Memory B cell (primary cell): ENCODE measurements at regions not wholly inside any gene's neighbourhood (a gene's known extent, or its start where the extent isn't known, plus 50 kb on each side); places are given as distances from the start of the nearest gene placed in this dataset.

Experiments
- ATAC-seq: fragments of 150-1000 bp; cut with Tn5 transposase; 2 replicates; pipeline ENCODE4 v1.10.0; 2021; ENCODE audit warnings: low read depth, mild to moderate bottlenecking, moderate library complexity
- DNase-seq, 2 donors: peaks; one replicate each; pipeline ENCODE4 v3.0.0; 2022; ENCODE audit warnings: low spot score in 2 of 2
- H3K27ac Mint-ChIP-seq: one replicate; pipeline ENCODE4 v1.8.0; 2022; ENCODE audit warnings: mild to moderate bottlenecking, moderate library complexity, mixed read lengths
- H3K27me3 Mint-ChIP-seq: one replicate; pipeline ENCODE4 v1.8.0; 2022; ENCODE audit warnings: mixed read lengths
- H3K36me3 Mint-ChIP-seq: one replicate; pipeline ENCODE4 v1.8.0; 2022; ENCODE audit warnings: mild to moderate bottlenecking, mixed read lengths
- H3K4me1 Mint-ChIP-seq: one replicate; pipeline ENCODE4 v1.8.0; 2022; ENCODE audit warnings: mixed read lengths
- H3K4me3 Mint-ChIP-seq: one replicate; pipeline ENCODE4 v1.8.0; 2022; ENCODE audit warnings: mild to moderate bottlenecking, moderate library complexity, mixed read lengths
- H3K9me3 Mint-ChIP-seq: one replicate; pipeline ENCODE4 v1.8.0; 2022; ENCODE audit warnings: mixed read lengths

DNA sequence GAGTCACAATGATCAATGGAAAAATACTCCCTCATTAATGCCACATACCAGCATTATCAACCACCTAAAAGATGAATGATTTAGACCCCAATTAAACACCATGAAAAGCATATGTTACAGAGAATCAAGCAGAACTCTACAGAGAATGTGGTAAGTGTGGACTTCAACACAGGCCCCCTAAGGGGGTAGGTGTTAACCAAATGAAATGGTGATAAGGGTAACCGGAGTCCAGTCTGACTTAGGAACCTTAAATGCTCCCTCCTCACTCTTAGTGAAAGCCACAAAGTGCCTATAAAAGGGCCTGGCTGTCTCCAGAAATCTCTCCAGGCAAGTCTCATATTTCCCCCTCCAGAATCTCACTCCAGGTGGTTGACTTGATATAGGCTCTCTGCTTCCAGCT lies 149.2 kb upstream of the FOXD3 start:
- H3K27ac Mint-ChIP-seq = no peak overlapping the region

GRCh38 chr1:63189677-63190076 lies 132.7 kb upstream of the FOXD3 start:
- Mint-ChIP-seq H3K27me3 (peaks cover 4% of the 10 kb centered on the region), H3K36me3 (no peaks in the 10 kb centered on the region), H3K4me3 (no peak overlapping the region), H3K9me3 (no peaks in the 10 kb centered on the region), H3K27ac (no peak overlapping the region), H3K4me1 (no peaks in the 10 kb centered on the region)
- ATAC-seq (no peak), DNase-seq (no peak)

More for the DNA sequence above, 149.2 kb upstream of the FOXD3 start:
- DNase-seq = no peak
- ATAC-seq = no peak
- Mint-ChIP-seq H3K4me3 (no peak overlapping the region), H3K36me3 (no peaks in the 10 kb centered on the region), H3K4me1 (no peaks in the 10 kb centered on the region), H3K9me3 (peaks cover 4% of the 10 kb centered on the region), H3K27me3 (peaks cover 4% of the 10 kb centered on the region)

- Mint-ChIP-seq H3K27me3 (peaks cover 4% of the 10 kb centered on the region), H3K9me3 (no peaks in the 10 kb centered on the region), H3K27ac (no peak overlapping the region), H3K36me3 (no peaks in the 10 kb centered on the region), H3K4me3 (no peak overlapping the region), H3K4me1 (no peaks in the 10 kb centered on the region)
- ATAC-seq (no peak), DNase-seq (no peak)
Measured at GRCh38 chr1:63190171-63190570, 132.2 kb upstream of the FOXD3 start.

DNA sequence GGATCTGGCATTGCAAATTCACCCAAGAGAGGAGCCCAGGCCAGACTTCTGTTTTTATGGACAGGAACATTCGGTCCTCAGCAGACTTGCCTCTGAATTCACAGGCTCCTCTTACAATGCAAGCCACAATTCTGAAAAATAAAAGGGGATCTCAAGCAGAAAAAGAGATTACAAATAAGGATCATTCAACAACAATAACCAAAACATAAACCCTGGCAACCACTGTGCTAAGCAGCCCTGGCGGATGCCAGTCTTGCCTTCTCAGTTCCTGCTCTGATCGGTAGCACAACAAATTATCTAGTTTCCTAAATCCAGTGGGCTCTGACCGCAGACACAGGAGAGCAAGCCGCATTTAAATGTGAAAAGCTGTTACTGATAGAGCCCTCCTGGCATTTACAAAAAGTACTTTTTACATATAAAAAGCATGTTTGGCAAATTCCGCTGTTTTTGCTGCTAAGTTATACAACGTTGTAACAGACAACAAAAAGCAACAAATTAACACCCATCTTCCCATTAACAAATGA lies 123.4 kb upstream of the FOXD3 start:
- no peak for ATAC-seq
- no peaks in the 10 kb centered on the region for H3K9me3 Mint-ChIP-seq

GRCh38 chr1:63199706-63200335 lies 122.5 kb upstream of the FOXD3 start:
- H3K27me3 Mint-ChIP-seq = peaks cover under 1% of the 10 kb centered on the region
- H3K36me3 Mint-ChIP-seq = no peaks in the 10 kb centered on the region
- H3K4me1 Mint-ChIP-seq = no peaks in the 10 kb centered on the region
- ATAC-seq (no peak), DNase-seq (no peak)
- H3K4me3 Mint-ChIP-seq = no peak overlapping the region
- H3K27ac Mint-ChIP-seq = no peak overlapping the region
- no peaks in the 10 kb centered on the region for H3K9me3 Mint-ChIP-seq

More for the DNA sequence above, 123.4 kb upstream of the FOXD3 start:
- Mint-ChIP-seq H3K27ac (no peak overlapping the region), H3K27me3 (peaks cover 2% of the 10 kb centered on the region), H3K4me3 (no peak overlapping the region), H3K36me3 (no peaks in the 10 kb centered on the region), H3K4me1 (no peaks in the 10 kb centered on the region)
- no peak for DNase-seq

GRCh38 chr1:63200676-63201075 lies 121.7 kb upstream of the FOXD3 start:
- DNase-seq (no peak), ATAC-seq (no peak)
- Mint-ChIP-seq H3K27ac (no peak overlapping the region), H3K9me3 (no peaks in the 10 kb centered on the region), H3K27me3 (peaks cover 1% of the 10 kb centered on the region), H3K4me1 (no peaks in the 10 kb centered on the region), H3K4me3 (no peak overlapping the region), H3K36me3 (no peaks in the 10 kb centered on the region)

DNA sequence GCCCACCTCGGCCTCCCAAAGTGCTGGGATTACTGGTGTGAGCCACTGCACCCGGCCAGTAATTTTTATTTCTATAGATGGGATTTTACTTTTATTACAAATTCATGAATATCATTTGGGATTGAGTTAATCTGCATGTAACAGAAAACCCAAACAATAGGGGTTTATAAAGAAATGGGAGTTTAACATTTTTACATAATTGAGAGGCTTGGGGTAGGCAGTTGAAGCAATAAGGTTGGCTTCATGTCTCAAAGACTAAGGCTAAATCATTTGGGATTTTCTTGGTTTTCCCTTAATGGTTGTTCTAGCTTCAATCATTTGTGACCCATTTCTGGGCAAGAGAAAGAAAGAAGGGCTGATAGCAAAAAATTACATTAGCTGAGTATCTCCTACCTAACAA lies 118.7 kb upstream of the FOXD3 start:
- no peak overlapping the region for H3K27ac Mint-ChIP-seq
- no peaks in the 10 kb centered on the region for H3K36me3 Mint-ChIP-seq
- no peak for ATAC-seq
- peaks cover 4% of the 10 kb centered on the region for H3K27me3 Mint-ChIP-seq
- H3K9me3 Mint-ChIP-seq = peaks cover 3% of the 10 kb centered on the region
- no peak for DNase-seq
- H3K4me1 Mint-ChIP-seq = no peaks in the 10 kb centered on the region
- no peak overlapping the region for H3K4me3 Mint-ChIP-seq

GRCh38 chr1:63205776-63206175 lies 116.6 kb upstream of the FOXD3 start:
- peaks cover 6% of the 10 kb centered on the region for H3K27me3 Mint-ChIP-seq
- ATAC-seq (no peak), DNase-seq (no peak)
- H3K9me3 Mint-ChIP-seq = peaks cover 3% of the 10 kb centered on the region
- no peak overlapping the region for H3K27ac Mint-ChIP-seq
- H3K4me3 Mint-ChIP-seq = no peak overlapping the region
- H3K4me1 Mint-ChIP-seq = no peaks in the 10 kb centered on the region
- H3K36me3 Mint-ChIP-seq = no peaks in the 10 kb centered on the region

- Mint-ChIP-seq H3K9me3 (peaks cover 6% of the 10 kb centered on the region), H3K4me3 (no peak overlapping the region), H3K27me3 (peaks cover 7% of the 10 kb centered on the region), H3K4me1 (no peaks in the 10 kb centered on the region), H3K36me3 (no peaks in the 10 kb centered on the region), H3K27ac (no peak overlapping the region)
- ATAC-seq = no peak
- no peak for DNase-seq
Measured at GRCh38 chr1:63214553-63214952, 107.8 kb upstream of the FOXD3 start.

DNA sequence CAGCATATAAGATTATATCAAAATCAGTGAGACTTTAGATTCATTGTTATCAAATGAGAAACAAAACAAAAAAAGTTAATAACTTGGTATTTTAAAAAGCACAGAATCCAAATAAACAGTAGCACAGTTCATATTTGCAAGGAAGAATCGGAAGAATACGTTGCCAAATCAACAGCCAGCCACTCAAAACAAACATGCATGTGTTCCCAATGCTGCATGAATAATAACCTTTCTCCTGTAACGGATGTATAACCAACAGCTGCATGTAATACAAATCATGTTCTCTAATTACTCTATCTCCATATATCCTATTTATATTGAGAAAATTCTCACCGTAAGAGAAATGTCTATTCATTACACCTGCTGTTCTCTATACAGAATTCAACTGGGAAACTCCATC lies 98.9 kb upstream of the FOXD3 start:
- ATAC-seq (no peak), DNase-seq (no peak)
- Mint-ChIP-seq H3K27me3 (peaks cover 2% of the 10 kb centered on the region), H3K4me1 (no peaks in the 10 kb centered on the region), H3K36me3 (no peaks in the 10 kb centered on the region), H3K9me3 (peaks cover 1% of the 10 kb centered on the region), H3K27ac (no peak overlapping the region), H3K4me3 (no peak overlapping the region)

DNA sequence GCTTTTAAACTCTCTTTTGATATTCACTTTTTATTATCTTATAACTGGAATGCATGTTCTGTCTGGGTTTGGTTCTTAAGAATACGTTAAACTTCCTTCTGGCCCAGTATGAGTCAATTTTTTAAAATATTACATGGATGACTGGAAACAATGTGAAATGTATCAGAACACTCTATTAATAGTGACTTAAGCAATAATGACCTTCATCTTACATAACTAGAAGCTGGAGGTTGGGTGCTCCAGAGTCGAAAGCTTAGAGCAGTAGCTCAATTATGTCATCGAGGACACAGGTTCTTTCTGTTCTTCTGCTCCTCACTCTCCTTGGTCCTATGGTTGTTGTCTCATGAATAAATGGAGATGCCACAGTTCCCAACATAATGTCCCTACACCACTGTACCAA lies 91.6 kb upstream of the FOXD3 start:
- no peaks in the 10 kb centered on the region for H3K4me1 Mint-ChIP-seq
- DNase-seq (no peak), ATAC-seq (no peak)
- peaks cover 7% of the 10 kb centered on the region for H3K9me3 Mint-ChIP-seq
- peaks cover 1% of the 10 kb centered on the region for H3K27me3 Mint-ChIP-seq
- H3K27ac Mint-ChIP-seq = no peak overlapping the region
- no peak overlapping the region for H3K4me3 Mint-ChIP-seq
- H3K36me3 Mint-ChIP-seq = no peaks in the 10 kb centered on the region

DNA sequence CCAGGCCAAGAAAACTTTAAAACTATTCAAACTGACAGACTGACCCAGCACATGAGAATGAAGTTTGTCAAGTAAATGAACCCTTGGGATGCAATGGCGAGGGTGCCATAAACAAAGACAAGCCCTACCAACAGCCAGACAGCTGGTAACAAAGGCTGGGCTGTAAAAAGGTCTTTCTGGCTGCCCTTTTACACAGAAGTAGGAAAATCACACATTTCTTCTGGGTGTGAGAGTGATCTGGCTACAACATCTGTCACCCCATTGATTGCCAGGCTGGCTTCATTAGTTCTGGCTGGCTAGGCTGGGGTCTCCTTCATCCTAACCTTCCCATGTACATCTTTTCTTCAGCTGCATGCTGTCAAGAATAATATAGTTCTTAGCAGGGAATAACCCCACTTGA lies 83.6 kb upstream of the FOXD3 start:
- Mint-ChIP-seq H3K9me3 (peaks cover 8% of the 10 kb centered on the region), H3K27me3 (peaks cover 2% of the 10 kb centered on the region), H3K4me1 (no peaks in the 10 kb centered on the region), H3K27ac (no peak overlapping the region), H3K4me3 (no peak overlapping the region), H3K36me3 (no peaks in the 10 kb centered on the region)
- DNase-seq (no peak), ATAC-seq (no peak)

DNA sequence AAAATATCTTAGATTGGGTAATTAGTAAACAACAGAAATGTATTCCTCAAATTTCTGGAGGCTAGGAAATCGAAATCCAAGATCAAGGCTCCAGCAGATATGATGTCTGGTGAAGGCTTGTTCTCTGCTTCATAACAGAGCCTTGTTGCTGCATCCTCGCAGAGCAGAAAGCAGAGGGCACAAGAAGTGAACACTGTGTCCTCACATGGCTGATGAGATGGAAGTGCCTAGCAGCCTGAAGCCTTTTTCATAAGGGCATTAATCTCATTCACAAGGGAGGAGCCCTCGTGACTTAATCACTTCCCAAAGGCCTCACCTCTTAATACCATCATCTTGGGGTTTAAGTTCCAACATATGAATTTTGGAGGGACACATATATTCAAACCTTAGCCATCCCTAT lies 77.2 kb upstream of the FOXD3 start:
- H3K27ac Mint-ChIP-seq = no peak overlapping the region
- peaks cover 6% of the 10 kb centered on the region for H3K9me3 Mint-ChIP-seq
- H3K4me1 Mint-ChIP-seq = no peaks in the 10 kb centered on the region
- no peaks in the 10 kb centered on the region for H3K36me3 Mint-ChIP-seq
- ATAC-seq (no peak), DNase-seq (no peak)
- H3K4me3 Mint-ChIP-seq = no peak overlapping the region
- H3K27me3 Mint-ChIP-seq = peaks cover 2% of the 10 kb centered on the region

GRCh38 chr1:63248216-63248615 lies 74.2 kb upstream of the FOXD3 start:
- Mint-ChIP-seq H3K4me3 (no peak overlapping the region), H3K27me3 (peaks cover 4% of the 10 kb centered on the region), H3K36me3 (no peaks in the 10 kb centered on the region), H3K4me1 (no peaks in the 10 kb centered on the region), H3K27ac (no peak overlapping the region), H3K9me3 (peaks cover 6% of the 10 kb centered on the region)
- no peak for DNase-seq
- ATAC-seq = no peak

GRCh38 chr1:63255153-63255552 lies 67.2 kb upstream of the FOXD3 start:
- peaks cover 7% of the 10 kb centered on the region for H3K27me3 Mint-ChIP-seq
- H3K9me3 Mint-ChIP-seq = no peaks in the 10 kb centered on the region
- ATAC-seq (no peak), DNase-seq (no peak)
- no peaks in the 10 kb centered on the region for H3K36me3 Mint-ChIP-seq
- no peak overlapping the region for H3K27ac Mint-ChIP-seq
- H3K4me3 Mint-ChIP-seq = no peak overlapping the region
- no peaks in the 10 kb centered on the region for H3K4me1 Mint-ChIP-seq
